Esophagus muscularis mucosa (tissue), 3 donors: ENCODE measurements at regions not wholly inside any gene's neighbourhood (a gene's known extent, or its start where the extent isn't known, plus 50 kb on each side); places are given as distances from the start of the nearest gene placed in this dataset.

ENCODE experiments used
- POLR2AphosphoS5 ChIP-seq, 2 donors: sonication (generic); formaldehyde crosslinking; IDR thresholded peaks; one replicate each; pipeline ENCODE4 v1.6.1; 2017; ENCODE audit warnings: antibody characterized with exemption in 2 of 2
- TF ChIP-seq, protein P1 (sequence below), 3 experiments: fragments of 200-600 bp in 2 of 3; fragments of 450-650 bp in 1 of 3; sonication (generic) in 2 of 3; IDR thresholded peaks; one replicate each; pipeline ENCODE4 v1.5.1; 2017 to 2019; ENCODE audit warnings: antibody characterized with exemption in 3 of 3, mild to moderate bottlenecking in 2 of 3, moderate library complexity in 1 of 3

DNA sequence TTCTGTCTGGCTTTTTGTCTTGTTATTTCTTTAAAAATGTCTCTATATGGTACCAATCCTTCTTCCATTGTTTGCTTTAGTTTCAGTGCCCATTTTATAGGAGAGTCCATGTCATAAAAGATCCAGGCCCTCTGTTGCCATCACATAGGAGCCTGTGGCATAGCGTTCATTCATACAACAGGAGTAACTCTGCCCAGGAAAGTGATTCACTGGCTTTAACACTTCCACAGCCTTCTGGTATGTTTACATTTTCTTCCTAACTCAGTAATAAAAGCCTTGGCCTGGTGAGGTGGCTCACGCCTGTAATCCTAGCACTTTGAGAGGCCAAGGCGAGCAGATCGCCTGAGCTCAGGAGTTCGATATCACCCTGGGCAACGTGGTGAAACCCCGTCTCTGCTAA lies 519.3 kb upstream of the PTGER4 start:
- TF ChIP-seq, protein P1, sequence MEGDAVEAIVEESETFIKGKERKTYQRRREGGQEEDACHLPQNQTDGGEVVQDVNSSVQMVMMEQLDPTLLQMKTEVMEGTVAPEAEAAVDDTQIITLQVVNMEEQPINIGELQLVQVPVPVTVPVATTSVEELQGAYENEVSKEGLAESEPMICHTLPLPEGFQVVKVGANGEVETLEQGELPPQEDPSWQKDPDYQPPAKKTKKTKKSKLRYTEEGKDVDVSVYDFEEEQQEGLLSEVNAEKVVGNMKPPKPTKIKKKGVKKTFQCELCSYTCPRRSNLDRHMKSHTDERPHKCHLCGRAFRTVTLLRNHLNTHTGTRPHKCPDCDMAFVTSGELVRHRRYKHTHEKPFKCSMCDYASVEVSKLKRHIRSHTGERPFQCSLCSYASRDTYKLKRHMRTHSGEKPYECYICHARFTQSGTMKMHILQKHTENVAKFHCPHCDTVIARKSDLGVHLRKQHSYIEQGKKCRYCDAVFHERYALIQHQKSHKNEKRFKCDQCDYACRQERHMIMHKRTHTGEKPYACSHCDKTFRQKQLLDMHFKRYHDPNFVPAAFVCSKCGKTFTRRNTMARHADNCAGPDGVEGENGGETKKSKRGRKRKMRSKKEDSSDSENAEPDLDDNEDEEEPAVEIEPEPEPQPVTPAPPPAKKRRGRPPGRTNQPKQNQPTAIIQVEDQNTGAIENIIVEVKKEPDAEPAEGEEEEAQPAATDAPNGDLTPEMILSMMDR (IDR thresholded peaks at IDR 0.05), result no peak
- TF ChIP-seq POLR2AphosphoS5 (IDR thresholded peaks at IDR 0.05), result no peak
